MM.1S (cell line): ENCODE measurements at regions not wholly inside any gene's neighbourhood (a gene's known extent, or its start where the extent isn't known, plus 50 kb on each side); places are given as distances from the start of the nearest gene placed in this dataset.

Experiments used
- DNase-seq: peaks from one replicate; pipeline ENCODE4 v3.0.0-alpha.2; 2015
- H2AFZ ChIP-seq: fragments of 300-600 bp; sonication (generic); 2 replicates; pipeline ENCODE4 v1.6.0; 2016; ENCODE audit warnings: antibody characterized with exemption, low read length
- H3F3A ChIP-seq: fragments of 300-600 bp; sonication (generic); 2 replicates; pipeline ENCODE4 v1.6.1; 2016; ENCODE audit warnings: mild to moderate bottlenecking, antibody characterized with exemption, low read length, moderate library complexity, mixed read lengths; ENCODE audit not compliant: insufficient read depth
- H3K27ac ChIP-seq: fragments of 300-600 bp; sonication (generic); 2 replicates; pipeline ENCODE4 v1.5.1; 2016; ENCODE audit warnings: mild to moderate bottlenecking, low read length
- H3K27me3 ChIP-seq: fragments of 300-600 bp; sonication (generic); replicated peaks from 2 replicates; pipeline ENCODE4 v1.6.0; 2016; ENCODE audit warnings: low read length; ENCODE audit not compliant: insufficient read depth
- H3K36me3 ChIP-seq: fragments of 300-600 bp; sonication (generic); replicated peaks from 2 replicates; pipeline ENCODE4 v1.6.1; 2016; ENCODE audit warnings: mild to moderate bottlenecking, low read length, mixed read lengths; ENCODE audit not compliant: insufficient read depth
- H3K4me1 ChIP-seq: fragments of 300-600 bp; sonication (generic); 2 replicates; pipeline ENCODE4 v1.6.1; 2016; ENCODE audit warnings: low read length, mixed read lengths
- H3K4me2 ChIP-seq: fragments of 300-600 bp; sonication (generic); 2 replicates; pipeline ENCODE4 v1.6.0; 2016; ENCODE audit warnings: low read depth, low read length
- H3K4me3 ChIP-seq: fragments of 300-600 bp; sonication (generic); 2 replicates; pipeline ENCODE4 v1.5.1; 2016; ENCODE audit warnings: low read length, mixed read lengths
- H3K79me2 ChIP-seq: fragments of 300-600 bp; sonication (generic); 2 replicates; pipeline ENCODE4 v1.6.1; 2016; ENCODE audit warnings: mixed run types, low read length, mixed read lengths
- H3K9ac ChIP-seq: fragments of 300-600 bp; sonication (generic); 2 replicates; pipeline ENCODE4 v1.6.1; 2016; ENCODE audit warnings: low read length, mixed read lengths
- H3K9me2 ChIP-seq: fragments of 300-600 bp; sonication (generic); replicated peaks from 2 replicates; pipeline ENCODE4 v1.6.1; 2016; ENCODE audit warnings: mild to moderate bottlenecking, low read length, mixed read lengths; ENCODE audit not compliant: insufficient read depth
- H3K9me3 ChIP-seq: fragments of 300-600 bp; sonication (generic); replicated peaks from 2 replicates; pipeline ENCODE4 v1.6.1; 2016; ENCODE audit warnings: mild to moderate bottlenecking, low read length, mixed read lengths; ENCODE audit not compliant: insufficient read depth
- H4K20me1 ChIP-seq: fragments of 300-600 bp; sonication (generic); 2 replicates; pipeline ENCODE4 v1.6.1; 2016; ENCODE audit warnings: mild to moderate bottlenecking, low read length, moderate library complexity, mixed read lengths; ENCODE audit not compliant: insufficient read depth
- EZH2 ChIP-seq: fragments of 300-600 bp; sonication (generic); optimal IDR thresholded peaks from 2 replicates; pipeline ENCODE3; 2017; ENCODE audit warnings: low read depth, mild to moderate bottlenecking, antibody characterized with exemption, low read length, mixed read lengths
- EZH2phosphoT487 ChIP-seq: fragments of 300-600 bp; sonication (generic); IDR thresholded peaks from 2 replicates; pipeline ENCODE4 v1.6.1; 2018; ENCODE audit warnings: antibody characterized with exemption, low read length
- TF ChIP-seq, protein P1 (sequence below): fragments of 300-600 bp; sonication (generic); IDR thresholded peaks from 2 replicates; pipeline ENCODE4 v1.5.1; 2016; ENCODE audit warnings: antibody characterized with exemption, low read length, mixed read lengths

DNA sequence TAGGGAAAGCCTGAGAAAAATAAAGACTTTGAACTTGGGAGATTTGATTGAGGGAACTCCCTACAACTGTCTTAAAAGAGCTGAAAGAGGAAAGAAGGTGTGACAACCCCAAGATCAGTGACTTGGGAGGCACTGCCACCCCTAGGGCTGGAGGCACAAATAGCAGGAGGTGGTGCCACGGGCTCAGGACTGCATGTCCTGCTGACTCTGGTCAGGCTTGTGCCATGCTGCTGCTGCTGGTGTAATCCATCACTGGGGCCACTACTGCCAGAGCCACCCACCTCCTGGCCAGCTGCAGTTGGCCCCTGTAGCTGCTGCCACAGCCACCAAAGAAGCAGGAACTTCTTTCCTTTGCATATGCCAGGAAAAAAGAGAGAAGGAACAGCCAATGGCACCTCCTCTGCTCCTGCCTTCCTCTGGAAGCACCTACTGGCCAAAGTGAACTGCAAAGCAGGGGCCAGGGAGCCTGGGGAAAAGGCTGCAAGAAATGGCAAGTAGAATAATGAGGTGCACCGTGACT lies 730.3 kb downstream of the PTPRU start:
- Histone ChIP-seq H3K36me3 (no peaks in the 10 kb centered on the region), H3K79me2 (no peaks in the 10 kb centered on the region), H4K20me1 (no peaks in the 10 kb centered on the region), H3K4me2 (no peak overlapping the region), H3K9me2 (no peaks in the 10 kb centered on the region), H3F3A (no peaks in the 10 kb centered on the region), H2AFZ (no peak overlapping the region), H3K9me3 (no peaks in the 10 kb centered on the region), H3K27me3 (peaks cover 77% of the 10 kb centered on the region), H3K27ac (no peak overlapping the region), H3K4me1 (no peaks in the 10 kb centered on the region), H3K9ac (no peak overlapping the region), H3K4me3 (no peak overlapping the region)
- TF ChIP-seq EZH2 = no peak
- TF ChIP-seq EZH2phosphoT487 = no peak
- TF ChIP-seq, protein P1, sequence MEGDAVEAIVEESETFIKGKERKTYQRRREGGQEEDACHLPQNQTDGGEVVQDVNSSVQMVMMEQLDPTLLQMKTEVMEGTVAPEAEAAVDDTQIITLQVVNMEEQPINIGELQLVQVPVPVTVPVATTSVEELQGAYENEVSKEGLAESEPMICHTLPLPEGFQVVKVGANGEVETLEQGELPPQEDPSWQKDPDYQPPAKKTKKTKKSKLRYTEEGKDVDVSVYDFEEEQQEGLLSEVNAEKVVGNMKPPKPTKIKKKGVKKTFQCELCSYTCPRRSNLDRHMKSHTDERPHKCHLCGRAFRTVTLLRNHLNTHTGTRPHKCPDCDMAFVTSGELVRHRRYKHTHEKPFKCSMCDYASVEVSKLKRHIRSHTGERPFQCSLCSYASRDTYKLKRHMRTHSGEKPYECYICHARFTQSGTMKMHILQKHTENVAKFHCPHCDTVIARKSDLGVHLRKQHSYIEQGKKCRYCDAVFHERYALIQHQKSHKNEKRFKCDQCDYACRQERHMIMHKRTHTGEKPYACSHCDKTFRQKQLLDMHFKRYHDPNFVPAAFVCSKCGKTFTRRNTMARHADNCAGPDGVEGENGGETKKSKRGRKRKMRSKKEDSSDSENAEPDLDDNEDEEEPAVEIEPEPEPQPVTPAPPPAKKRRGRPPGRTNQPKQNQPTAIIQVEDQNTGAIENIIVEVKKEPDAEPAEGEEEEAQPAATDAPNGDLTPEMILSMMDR = no peak
- no peak for DNase-seq

DNA sequence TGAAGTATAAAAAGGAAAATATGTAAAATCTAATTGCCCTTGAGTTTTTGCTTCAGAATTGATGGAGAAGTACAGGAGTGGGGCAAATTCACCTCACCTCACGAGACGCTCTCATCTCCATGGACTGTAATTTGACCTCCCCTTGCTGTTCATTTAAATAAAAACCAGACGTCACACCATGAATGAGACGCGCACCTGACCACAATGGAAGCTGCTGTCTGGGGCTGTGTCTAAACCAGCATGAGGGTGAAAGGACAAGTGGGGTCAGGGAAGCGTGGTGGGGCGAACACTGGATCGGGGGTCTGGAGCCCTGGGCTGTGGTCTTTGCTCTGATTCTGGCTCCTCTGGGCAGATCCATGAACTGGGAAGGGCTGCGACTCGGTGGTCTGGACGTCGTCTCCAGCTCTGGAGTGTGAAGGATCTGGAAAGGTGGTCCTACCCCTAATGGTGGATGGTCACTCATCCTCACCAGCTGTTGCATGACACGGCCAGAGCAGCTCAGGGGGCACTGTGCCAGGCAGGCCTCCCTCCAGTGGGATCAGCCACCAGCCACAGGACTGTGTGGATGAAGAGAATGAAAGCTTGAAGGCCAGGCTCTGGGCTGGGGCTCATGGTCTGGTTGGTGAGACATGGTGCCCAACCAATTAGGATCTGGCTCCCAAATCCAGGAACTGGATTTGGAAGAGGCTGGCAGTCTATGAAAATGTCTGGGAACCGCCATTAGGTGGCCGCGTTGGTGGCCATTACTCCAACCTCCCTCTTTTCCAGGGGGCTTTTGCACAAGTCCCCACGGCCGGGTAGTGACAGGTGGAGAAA lies 728.6 kb downstream of the PTPRU start:
- no peak overlapping the region for H2AFZ ChIP-seq
- H3K4me2 ChIP-seq = no peak overlapping the region
- no peak overlapping the region for H3K9ac ChIP-seq
- no peak overlapping the region for H3K27ac ChIP-seq
- no peaks in the 10 kb centered on the region for H3K36me3 ChIP-seq
- no peaks in the 10 kb centered on the region for H3K9me2 ChIP-seq
- no peaks in the 10 kb centered on the region for H3K79me2 ChIP-seq
- H4K20me1 ChIP-seq = no peaks in the 10 kb centered on the region
- no peaks in the 10 kb centered on the region for H3K4me1 ChIP-seq
- TF ChIP-seq EZH2 = no peak
- TF ChIP-seq, protein P1 = no peak
- H3K9me3 ChIP-seq = no peaks in the 10 kb centered on the region
- H3F3A ChIP-seq = no peaks in the 10 kb centered on the region
- H3K27me3 ChIP-seq = peaks cover 73% of the 10 kb centered on the region
- DNase-seq = no peak
- H3K4me3 ChIP-seq = no peak overlapping the region

DNA sequence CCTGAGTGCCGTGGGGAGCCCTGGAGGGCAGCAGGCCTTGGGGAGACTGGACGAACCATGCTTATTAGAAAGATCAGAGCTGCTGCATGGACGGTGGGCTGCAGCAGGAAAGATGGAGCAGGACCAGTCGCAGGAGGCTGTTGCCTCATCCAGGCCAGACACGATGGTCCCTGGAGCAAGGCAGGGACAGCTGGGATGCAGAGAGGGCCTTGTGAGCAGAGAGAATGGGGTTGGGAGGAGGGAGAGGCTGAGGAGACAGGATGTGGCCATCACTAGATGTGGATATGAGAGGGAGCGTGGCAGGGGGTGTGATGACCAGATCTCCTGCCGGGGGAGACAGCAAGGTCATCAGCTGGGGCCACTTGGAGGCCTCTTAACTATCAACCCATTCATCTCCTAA lies 727.6 kb downstream of the PTPRU start:
- no peak overlapping the region for H3K4me3 ChIP-seq
- H3K36me3 ChIP-seq = no peaks in the 10 kb centered on the region

More for the DNA sequence above, 727.6 kb downstream of the PTPRU start:
- Histone ChIP-seq H2AFZ (no peak overlapping the region), H3K27me3 (peaks cover 72% of the 10 kb centered on the region), H4K20me1 (no peaks in the 10 kb centered on the region), H3K4me2 (no peak overlapping the region), H3F3A (no peaks in the 10 kb centered on the region), H3K79me2 (no peaks in the 10 kb centered on the region), H3K9ac (no peak overlapping the region), H3K4me1 (no peaks in the 10 kb centered on the region), H3K27ac (no peak overlapping the region), H3K9me2 (no peaks in the 10 kb centered on the region), H3K9me3 (no peaks in the 10 kb centered on the region)
- no peak for TF ChIP-seq EZH2
- TF ChIP-seq EZH2phosphoT487 = no peak
- TF ChIP-seq, protein P1 = no peak
- DNase-seq = no peak
